Neural crest cell (in vitro differentiated cells): ENCODE measurements at regions not wholly inside any gene's neighbourhood (a gene's known extent, or its start where the extent isn't known, plus 50 kb on each side); places are given as distances from the start of the nearest gene placed in this dataset.

Source experiments
- DNase-seq: peaks from one replicate; pipeline ENCODE4 v3.0.0; 2021; ENCODE audit warnings: low read depth, mixed read lengths, low spot score
- H3K27ac Mint-ChIP-seq: one replicate; pipeline ENCODE4 v1.8.0; 2021; ENCODE audit warnings: mild to moderate bottlenecking, mixed read lengths; ENCODE audit not compliant: unreplicated experiment
- H3K27me3 Mint-ChIP-seq: 2 replicates; pipeline ENCODE4 v1.8.0; 2021; ENCODE audit warnings: low read depth, mild to moderate bottlenecking, mixed read lengths
- H3K36me3 Mint-ChIP-seq: 2 replicates; pipeline ENCODE4 v1.8.0; 2021; ENCODE audit warnings: low read depth, mild to moderate bottlenecking, mixed read lengths
- H3K4me1 Mint-ChIP-seq: 2 replicates; pipeline ENCODE4 v1.8.0; 2021; ENCODE audit warnings: mixed read lengths
- H3K4me3 Mint-ChIP-seq: one replicate; pipeline ENCODE4 v1.8.0; 2021; ENCODE audit warnings: mild to moderate bottlenecking, mixed read lengths
- H3K9me3 Mint-ChIP-seq: 2 replicates; pipeline ENCODE4 v1.8.0; 2021; ENCODE audit warnings: mixed read lengths
- TF ChIP-seq, protein P1 (sequence below): fragments of 200-600 bp; sonication (generic); conservative IDR thresholded peaks from 2 replicates; pipeline ENCODE4 v1.5.0; 2021; ENCODE audit warnings: antibody characterized with exemption, mild to moderate bottlenecking

DNA sequence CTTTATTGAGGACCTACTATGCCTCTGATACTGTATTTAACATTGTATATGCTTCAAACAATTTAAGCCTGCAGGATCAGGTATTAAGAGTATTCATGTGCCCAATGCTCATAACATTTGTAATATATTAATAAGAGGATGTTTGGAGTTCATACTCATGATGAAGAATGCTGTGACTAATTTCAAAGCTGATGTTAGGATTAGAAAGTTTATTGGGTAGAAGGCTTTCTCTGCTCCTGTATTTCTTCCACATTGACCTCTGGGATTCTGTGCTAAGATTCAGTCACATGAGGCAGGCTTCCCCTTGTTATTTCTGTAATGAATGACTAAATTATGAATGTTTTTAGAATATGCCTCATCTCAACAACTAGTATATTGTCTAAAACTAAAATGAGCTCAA, 456.4 kb downstream of the NFIB start:
- peaks cover 26% of the 10 kb centered on the region for H3K4me1 Mint-ChIP-seq
- no peak overlapping the region for H3K4me3 Mint-ChIP-seq
- no peaks in the 10 kb centered on the region for H3K36me3 Mint-ChIP-seq
- no peaks in the 10 kb centered on the region for H3K27me3 Mint-ChIP-seq
- H3K9me3 Mint-ChIP-seq, result no peaks in the 10 kb centered on the region
- no peak for DNase-seq
- H3K27ac Mint-ChIP-seq, result no peak overlapping the region
- TF ChIP-seq, protein P1, sequence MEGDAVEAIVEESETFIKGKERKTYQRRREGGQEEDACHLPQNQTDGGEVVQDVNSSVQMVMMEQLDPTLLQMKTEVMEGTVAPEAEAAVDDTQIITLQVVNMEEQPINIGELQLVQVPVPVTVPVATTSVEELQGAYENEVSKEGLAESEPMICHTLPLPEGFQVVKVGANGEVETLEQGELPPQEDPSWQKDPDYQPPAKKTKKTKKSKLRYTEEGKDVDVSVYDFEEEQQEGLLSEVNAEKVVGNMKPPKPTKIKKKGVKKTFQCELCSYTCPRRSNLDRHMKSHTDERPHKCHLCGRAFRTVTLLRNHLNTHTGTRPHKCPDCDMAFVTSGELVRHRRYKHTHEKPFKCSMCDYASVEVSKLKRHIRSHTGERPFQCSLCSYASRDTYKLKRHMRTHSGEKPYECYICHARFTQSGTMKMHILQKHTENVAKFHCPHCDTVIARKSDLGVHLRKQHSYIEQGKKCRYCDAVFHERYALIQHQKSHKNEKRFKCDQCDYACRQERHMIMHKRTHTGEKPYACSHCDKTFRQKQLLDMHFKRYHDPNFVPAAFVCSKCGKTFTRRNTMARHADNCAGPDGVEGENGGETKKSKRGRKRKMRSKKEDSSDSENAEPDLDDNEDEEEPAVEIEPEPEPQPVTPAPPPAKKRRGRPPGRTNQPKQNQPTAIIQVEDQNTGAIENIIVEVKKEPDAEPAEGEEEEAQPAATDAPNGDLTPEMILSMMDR, result no peak

DNA sequence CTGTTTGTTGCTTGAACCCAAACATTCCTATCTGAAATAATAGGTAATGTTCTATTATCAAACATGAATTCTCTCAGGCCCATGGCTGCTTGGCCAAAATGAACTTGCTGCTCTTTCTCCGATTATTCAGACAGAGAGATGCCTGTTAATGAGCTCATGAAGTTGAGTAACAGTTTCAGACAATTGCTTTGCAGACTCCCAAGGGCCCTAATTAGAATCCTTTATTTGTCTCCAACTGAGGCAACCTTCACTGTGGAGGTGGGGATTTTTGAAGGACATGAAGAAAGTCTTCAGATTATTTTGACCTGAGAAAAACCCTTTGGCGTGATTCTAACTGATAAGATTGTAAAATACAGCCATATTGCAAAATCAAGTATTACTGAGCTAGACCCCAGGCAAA, 466.7 kb downstream of the NFIB start:
- no peak overlapping the region for H3K4me3 Mint-ChIP-seq
- TF ChIP-seq, protein P1, result no peak
- no peaks in the 10 kb centered on the region for H3K27me3 Mint-ChIP-seq
- H3K36me3 Mint-ChIP-seq, result no peaks in the 10 kb centered on the region
- DNase-seq, result no peak
- H3K4me1 Mint-ChIP-seq, result no peaks in the 10 kb centered on the region
- H3K27ac Mint-ChIP-seq, result peak overlapping the region; percentile 13
- H3K9me3 Mint-ChIP-seq, result peaks cover 2% of the 10 kb centered on the region

DNA sequence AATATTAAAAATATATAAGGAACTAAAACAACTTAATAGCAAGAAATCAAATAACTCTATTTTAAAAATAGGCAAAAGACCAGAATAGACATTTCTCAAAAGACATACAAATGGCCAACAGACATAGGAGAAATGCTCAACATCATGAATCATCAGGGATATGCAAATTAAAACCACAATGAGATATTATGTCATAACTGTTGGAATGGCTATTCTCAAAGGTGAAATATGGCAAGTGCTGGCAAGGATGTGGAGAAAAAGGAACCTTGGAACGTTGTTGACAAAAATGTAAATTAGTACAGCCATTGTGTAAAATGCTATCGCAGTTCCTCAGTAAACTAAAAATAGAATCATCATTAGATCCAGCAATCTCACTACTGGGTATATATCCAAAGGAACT, 468.5 kb downstream of the NFIB start:
- TF ChIP-seq, protein P1, result no peak
- peaks cover 2% of the 10 kb centered on the region for H3K9me3 Mint-ChIP-seq
- H3K4me3 Mint-ChIP-seq, result no peak overlapping the region
- no peaks in the 10 kb centered on the region for H3K27me3 Mint-ChIP-seq
- H3K36me3 Mint-ChIP-seq, result no peaks in the 10 kb centered on the region
- H3K4me1 Mint-ChIP-seq, result no peaks in the 10 kb centered on the region
- DNase-seq, result no peak
- no peak overlapping the region for H3K27ac Mint-ChIP-seq

DNA sequence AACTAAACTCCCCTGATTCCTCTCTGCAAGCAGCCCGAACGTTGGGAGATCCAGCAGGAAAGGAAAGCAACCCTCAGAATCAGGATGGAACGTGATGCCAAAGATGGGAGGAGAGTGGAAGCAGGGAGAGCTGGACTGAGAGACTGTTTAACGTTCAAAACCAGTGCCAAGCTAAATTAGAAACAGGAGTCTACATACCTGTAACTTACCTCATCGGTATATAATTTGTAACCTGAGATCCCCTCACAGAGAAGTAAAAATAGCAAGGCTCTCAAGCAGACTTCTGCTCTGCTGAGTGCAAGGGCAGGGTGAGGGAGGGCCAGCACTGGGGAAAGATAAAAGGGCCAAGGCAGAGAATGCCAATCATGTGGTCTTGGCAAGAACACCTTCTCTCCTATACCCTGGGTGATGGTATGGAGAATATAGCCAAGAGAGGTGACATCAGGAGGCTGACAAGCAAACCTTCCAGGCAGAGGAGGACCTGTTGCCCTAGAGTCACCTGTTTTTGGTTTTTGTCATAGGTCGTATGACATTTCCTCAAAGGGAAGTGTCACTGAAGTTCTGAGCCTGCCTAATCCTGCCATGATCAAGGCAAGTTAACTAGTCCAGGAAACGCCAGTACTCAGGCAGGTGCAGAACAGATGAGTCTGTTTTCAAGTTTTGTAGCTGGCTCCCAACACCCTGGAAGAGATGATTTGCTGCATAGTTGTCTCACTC, 472.0 kb downstream of the NFIB start:
- no peak overlapping the region for H3K27ac Mint-ChIP-seq
- H3K9me3 Mint-ChIP-seq, result peaks cover 7% of the 10 kb centered on the region
- no peak for DNase-seq
- TF ChIP-seq, protein P1, result no peak
- no peaks in the 10 kb centered on the region for H3K36me3 Mint-ChIP-seq
- H3K4me1 Mint-ChIP-seq, result no peaks in the 10 kb centered on the region
- H3K4me3 Mint-ChIP-seq, result no peak overlapping the region
- H3K27me3 Mint-ChIP-seq, result no peaks in the 10 kb centered on the region

DNA sequence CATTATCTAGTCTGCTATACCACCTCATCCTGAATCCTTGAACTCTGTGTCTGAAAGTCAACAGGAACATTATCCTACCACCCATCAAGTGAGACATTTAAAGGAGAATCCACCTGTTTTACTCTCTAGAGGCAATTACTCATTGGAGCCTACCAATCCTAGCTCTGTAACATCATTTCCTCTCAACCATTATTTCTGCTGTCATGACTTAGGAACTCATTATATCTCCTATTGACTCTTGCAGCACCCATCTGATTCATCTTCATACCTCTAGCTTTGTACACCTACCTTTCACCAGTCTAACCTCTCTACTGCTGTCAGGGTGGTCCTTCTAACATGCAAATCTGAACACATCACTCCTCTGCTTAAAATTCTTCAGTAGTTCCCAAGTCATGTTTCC, 481.5 kb downstream of the NFIB start:
- TF ChIP-seq, protein P1, result no peak
- no peak overlapping the region for H3K27ac Mint-ChIP-seq
- H3K9me3 Mint-ChIP-seq, result peaks cover 18% of the 10 kb centered on the region
- no peak overlapping the region for H3K4me3 Mint-ChIP-seq
- DNase-seq, result no peak
- H3K27me3 Mint-ChIP-seq, result no peaks in the 10 kb centered on the region
- H3K4me1 Mint-ChIP-seq, result no peaks in the 10 kb centered on the region
- H3K36me3 Mint-ChIP-seq, result peaks cover 15% of the 10 kb centered on the region
